HL-60 (cell line): ENCODE measurements at regions not wholly inside any gene's neighbourhood (a gene's known extent, or its start where the extent isn't known, plus 50 kb on each side); places are given as distances from the start of the nearest gene placed in this dataset.

Experiments
- CTCF ChIP-seq: IDR thresholded peaks from one replicate; pipeline ENCODE4 v1.5.1; 2011; ENCODE audit warnings: low read length, control low read depth, inconsistent platforms; ENCODE audit not compliant: insufficient read depth
- POLR2AphosphoS5 ChIP-seq: IDR thresholded peaks from 2 replicates; pipeline ENCODE4 v1.6.1; 2012; ENCODE audit warnings: low read depth
- REST ChIP-seq: IDR thresholded peaks from 2 replicates; pipeline ENCODE4 v1.6.1; 2012; ENCODE audit warnings: low read depth; ENCODE audit not compliant: insufficient replicate concordance
- SPI1 ChIP-seq: IDR thresholded peaks from 2 replicates; pipeline ENCODE4 v1.6.1; 2012; ENCODE audit warnings: low read depth, mild to moderate bottlenecking, borderline replicate concordance

DNA sequence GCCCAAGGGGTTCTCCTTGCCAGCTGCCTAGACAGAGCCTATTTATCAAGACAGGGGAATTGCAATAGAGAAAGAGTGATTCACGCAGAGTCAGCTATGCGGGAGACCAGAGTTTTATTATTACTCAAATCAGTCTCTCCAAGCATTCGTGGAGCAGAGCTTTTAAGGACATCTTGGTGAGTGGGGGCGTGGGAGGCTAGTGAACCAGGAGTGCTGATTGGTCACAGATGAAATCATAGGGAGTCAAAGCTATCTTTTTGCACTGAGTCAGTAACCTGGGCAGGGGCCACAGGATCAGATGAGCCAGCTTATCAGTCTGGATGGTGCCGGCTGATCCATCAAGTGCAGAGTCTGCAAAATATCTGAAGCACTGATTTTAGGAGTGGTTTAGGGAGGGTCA lies 64.8 kb upstream of the MRPS6 start:
- no peak for TF ChIP-seq CTCF
- TF ChIP-seq SPI1, result no peak
- no peak for TF ChIP-seq REST
- TF ChIP-seq POLR2AphosphoS5, result no peak
